Retinal pigment epithelial cell (primary cell): ENCODE measurements at regions not wholly inside any gene's neighbourhood (a gene's known extent, or its start where the extent isn't known, plus 50 kb on each side); places are given as distances from the start of the nearest gene placed in this dataset.

ENCODE experiments used
- DNase-seq: peaks from one replicate; pipeline ENCODE4 v3.0.0-alpha.2; 2010; ENCODE audit warnings: low read depth
- H3K4me3 ChIP-seq: 2 replicates; pipeline ENCODE4 v1.5.1; 2011; ENCODE audit warnings: mild to moderate bottlenecking, low read length, control low read depth, moderate library complexity
- TF ChIP-seq, protein P1 (sequence below): conservative IDR thresholded peaks from 2 replicates; pipeline ENCODE4 v1.5.1; 2011; ENCODE audit warnings: low read depth, low read length, control low read depth, inconsistent platforms

DNA sequence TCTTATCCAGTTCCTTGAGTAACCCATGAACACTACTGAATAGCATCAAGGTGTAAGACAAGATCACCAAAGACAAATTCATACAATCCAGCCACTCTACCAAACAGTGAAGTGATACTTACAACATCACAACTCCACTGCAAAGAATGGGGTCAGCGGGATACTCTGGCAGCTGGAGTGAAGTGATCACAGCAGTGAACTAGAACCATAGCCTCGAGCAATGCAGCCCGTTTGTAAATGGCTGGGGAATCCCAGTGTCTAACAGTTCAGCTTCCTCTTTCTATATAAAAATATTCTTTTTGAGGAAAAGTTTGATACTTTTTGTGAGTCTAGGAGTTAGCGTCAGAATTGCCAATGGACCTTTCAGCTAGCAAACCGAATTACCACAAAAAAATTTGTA lies 515.2 kb downstream of the ZNF608 start:
- TF ChIP-seq, protein P1, sequence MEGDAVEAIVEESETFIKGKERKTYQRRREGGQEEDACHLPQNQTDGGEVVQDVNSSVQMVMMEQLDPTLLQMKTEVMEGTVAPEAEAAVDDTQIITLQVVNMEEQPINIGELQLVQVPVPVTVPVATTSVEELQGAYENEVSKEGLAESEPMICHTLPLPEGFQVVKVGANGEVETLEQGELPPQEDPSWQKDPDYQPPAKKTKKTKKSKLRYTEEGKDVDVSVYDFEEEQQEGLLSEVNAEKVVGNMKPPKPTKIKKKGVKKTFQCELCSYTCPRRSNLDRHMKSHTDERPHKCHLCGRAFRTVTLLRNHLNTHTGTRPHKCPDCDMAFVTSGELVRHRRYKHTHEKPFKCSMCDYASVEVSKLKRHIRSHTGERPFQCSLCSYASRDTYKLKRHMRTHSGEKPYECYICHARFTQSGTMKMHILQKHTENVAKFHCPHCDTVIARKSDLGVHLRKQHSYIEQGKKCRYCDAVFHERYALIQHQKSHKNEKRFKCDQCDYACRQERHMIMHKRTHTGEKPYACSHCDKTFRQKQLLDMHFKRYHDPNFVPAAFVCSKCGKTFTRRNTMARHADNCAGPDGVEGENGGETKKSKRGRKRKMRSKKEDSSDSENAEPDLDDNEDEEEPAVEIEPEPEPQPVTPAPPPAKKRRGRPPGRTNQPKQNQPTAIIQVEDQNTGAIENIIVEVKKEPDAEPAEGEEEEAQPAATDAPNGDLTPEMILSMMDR, result no peak
- DNase-seq, result no peak

DNA sequence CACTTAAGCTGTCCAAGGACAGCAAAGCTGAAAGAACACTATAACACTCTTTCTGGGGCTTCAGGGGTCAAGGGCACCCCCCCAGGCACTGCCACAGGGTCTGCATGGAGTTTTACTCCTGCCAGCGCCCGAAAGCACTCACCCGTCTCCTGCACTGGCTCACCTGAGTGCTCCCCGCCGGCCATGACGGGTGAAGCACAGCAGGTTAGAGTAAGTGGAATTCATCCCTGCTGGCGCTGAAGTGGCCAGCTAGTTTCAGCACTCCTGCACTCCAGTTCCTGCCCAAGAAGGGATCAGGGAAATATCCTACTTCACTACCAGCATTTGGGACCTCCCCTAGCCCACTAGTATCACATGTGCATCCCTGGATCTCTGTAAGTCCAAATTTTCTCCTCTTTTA lies 516.0 kb downstream of the ZNF608 start:
- no peak overlapping the region for H3K4me3 ChIP-seq
- TF ChIP-seq, protein P1, result no peak
- DNase-seq, result no peak

More for the DNA sequence above, 515.2 kb downstream of the ZNF608 start:
- H3K4me3 ChIP-seq, result no peak overlapping the region

DNA sequence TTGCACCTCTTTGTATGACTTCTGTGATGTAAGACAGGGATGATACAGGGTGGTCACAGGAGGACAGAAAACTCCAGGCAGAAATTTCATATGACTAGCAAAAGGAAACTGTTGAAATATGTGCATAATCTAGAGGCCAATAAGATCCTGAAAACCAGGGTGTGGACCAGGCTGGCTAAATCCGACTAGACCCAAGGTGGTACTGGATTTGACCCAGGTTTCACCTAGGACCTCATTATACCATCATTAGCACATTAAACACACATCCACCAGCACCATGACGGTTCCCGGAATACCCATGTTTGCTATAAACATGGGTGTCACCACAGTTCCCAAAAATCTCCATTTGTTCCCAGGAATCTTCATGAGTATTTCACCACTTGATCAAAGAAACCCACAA lies 517.1 kb downstream of the ZNF608 start:
- TF ChIP-seq, protein P1, result no peak
- H3K4me3 ChIP-seq, result no peak overlapping the region
- DNase-seq, result no peak

DNA sequence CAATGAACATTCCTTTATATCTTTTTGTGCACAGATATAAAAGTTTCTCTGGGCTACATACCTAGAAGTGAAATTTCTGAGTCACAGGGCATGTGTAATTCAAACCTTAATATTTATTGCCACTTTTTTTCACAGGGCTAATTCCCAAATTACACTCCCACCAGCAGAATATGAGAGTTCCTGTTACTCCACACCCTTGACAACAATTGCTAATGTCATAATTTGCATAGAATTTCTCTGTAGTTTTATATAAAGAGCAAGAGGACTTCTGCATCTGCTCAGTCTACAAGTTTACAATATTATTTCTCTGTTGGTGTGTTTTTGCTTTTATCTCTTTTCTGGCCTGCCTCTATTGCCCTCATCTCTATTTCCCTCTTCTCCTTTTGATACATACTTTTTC lies 518.5 kb downstream of the ZNF608 start:
- DNase-seq, result no peak
- TF ChIP-seq, protein P1, result no peak
- no peak overlapping the region for H3K4me3 ChIP-seq

DNA sequence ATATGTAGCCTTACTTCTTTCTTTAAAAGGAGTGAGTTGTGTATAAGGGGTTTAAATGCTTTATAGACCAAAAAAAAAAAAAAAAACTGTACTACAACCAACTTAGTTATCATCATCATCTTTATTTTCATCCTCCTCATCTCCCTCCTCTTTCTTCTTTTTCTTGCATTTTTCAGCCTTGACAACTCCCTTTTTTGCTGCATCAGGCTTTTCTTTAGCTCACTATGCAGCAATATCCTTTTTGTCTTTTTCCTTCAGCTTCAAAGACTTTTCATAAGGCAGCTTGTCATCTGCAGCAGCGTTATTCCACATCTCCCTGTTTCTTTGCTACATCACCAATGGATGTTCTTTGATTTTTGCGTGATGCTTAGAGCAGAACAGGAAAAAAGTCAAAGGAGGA lies 526.0 kb downstream of the ZNF608 start:
- TF ChIP-seq, protein P1, result no peak
- no peak for DNase-seq
- no peak overlapping the region for H3K4me3 ChIP-seq

DNA sequence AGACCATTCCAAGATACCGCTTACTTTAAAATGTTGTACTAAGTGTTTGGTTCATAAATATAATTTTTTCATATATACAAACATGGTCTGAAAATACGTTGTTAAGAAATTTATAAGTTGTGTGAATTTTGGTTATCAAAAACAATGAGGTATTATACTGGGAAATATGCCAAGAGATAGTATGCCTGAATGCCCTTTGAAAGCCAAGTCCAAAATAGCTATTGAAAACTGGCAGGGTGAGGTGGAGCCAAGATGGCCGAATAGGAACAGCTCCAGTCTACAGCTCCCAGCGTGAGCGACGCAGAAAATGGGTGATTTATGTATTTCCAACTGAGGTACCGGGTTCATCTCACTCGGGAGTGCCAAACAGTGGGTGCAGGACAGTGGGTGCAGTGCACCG lies 533.5 kb downstream of the ZNF608 start:
- TF ChIP-seq, protein P1, result no peak
- H3K4me3 ChIP-seq, result no peak overlapping the region
- no peak for DNase-seq

DNA sequence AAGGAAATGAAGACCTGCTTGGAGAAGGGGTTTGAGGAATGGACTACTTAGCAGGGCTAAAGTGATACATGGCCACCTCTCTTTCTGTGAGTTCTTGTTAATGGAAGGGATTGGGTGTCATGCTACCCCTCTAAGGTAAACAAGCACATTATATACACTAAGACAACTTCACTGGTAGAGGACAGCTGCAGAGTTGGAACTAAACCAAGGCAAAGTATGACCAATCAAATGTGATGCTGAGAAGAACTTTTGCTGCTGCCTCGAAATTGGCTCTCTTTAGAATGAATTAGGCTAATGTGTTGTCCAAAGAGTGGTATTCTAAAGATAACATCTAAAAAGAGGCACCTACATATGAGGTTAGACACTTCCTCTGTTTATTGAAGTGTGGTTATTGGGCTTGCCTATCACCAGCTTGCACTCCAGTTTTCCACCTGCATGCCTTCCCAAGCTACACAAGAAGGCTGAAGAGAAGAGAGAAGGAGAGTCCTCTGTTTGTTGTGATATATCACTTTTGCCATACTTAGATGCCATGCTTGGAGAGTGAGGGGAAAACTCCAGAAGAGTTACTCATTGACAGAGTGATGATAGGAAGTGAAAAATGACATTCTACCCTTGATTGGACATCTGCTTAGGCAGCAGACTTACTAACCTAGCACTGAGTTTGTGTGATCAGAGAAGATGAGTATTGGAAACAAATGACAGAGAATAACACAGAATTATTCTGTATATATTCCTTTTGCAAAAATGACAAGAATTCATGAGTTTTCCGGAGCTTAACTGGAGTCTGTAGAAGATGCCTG lies 536.1 kb downstream of the ZNF608 start:
- H3K4me3 ChIP-seq, result no peak overlapping the region
- DNase-seq, result no peak
- TF ChIP-seq, protein P1, result no peak
